ENCODE measurements at regions not wholly inside any gene's neighbourhood (a gene's known extent, or its start where the extent isn't known, plus 50 kb on each side); places are given as distances from the start of the nearest gene placed in this dataset.

DNA sequence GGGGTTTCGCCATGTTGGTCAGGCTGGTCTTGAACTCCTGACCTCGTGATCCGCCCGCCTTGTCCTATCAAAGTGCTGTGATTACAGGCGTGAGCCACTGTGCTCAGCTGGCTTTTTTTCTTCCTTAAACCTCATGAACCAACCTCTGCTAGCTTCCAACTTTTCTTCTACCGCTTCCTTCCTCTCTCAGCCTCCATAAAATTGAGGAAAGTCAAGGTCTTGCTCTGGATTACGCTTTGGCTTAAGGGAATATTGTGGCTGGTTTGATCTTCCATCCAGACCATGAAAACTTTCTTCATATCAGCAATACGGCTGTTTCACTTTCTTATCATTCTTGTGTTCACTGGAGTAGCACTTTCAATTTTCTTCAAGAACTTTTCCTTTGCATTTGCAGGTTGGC, 57.5 kb upstream of the SDK2 start:
- no peak for TF ChIP-seq POLR2AphosphoS5 (IDR thresholded peaks at IDR 0.05; ENCODE audit: low read depth, low read length)
- no peak for TF ChIP-seq TAF1 (IDR thresholded peaks at IDR 0.05; ENCODE audit: low read depth, low read length)
- TF ChIP-seq POLR2A (IDR thresholded peaks at IDR 0.05; ENCODE audit: low read depth, low read length), result no peak
- TF ChIP-seq SPI1 (IDR thresholded peaks at IDR 0.05; ENCODE audit: low read depth, low read length), result no peak

Measured in GM12891 (cell line).